ENCODE measurements at regions not wholly inside any gene's neighbourhood (a gene's known extent, or its start where the extent isn't known, plus 50 kb on each side); places are given as distances from the start of the nearest gene placed in this dataset.

- TF ChIP-seq CTCF (IDR thresholded peaks at IDR 0.05 in 4 of 5, conservative IDR thresholded peaks at IDR 0.05 in 1 of 5) (no peak), POLR2A (IDR thresholded peaks at IDR 0.05) (no peak)
Measured at GRCh38 chr9:3006851-3007250, 163.0 kb upstream of the PUM3 start.

Measured in gastrocnemius medialis (tissue), 4 donors.